GM06990 (cell line): ENCODE measurements at regions not wholly inside any gene's neighbourhood (a gene's known extent, or its start where the extent isn't known, plus 50 kb on each side); places are given as distances from the start of the nearest gene placed in this dataset.

Experiments used
- DNase-seq: peaks from one replicate; pipeline ENCODE4 v3.0.0-alpha.2; 2011; ENCODE audit not compliant: insufficient read length; ENCODE audit errors: extremely low read depth
- H3K27me3 ChIP-seq: replicated peaks from 2 replicates; pipeline ENCODE4 v1.6.0; 2011; ENCODE audit warnings: low read length; ENCODE audit not compliant: control insufficient read depth, insufficient read depth
- H3K36me3 ChIP-seq: 2 replicates; pipeline ENCODE4 v1.5.1; 2011; ENCODE audit warnings: low read length; ENCODE audit not compliant: control insufficient read depth, insufficient read depth
- H3K4me3 ChIP-seq: replicated peaks from 2 replicates; pipeline ENCODE4 v1.5.1; 2011; ENCODE audit warnings: low read depth, mild to moderate bottlenecking, control low read depth, low read length
- CTCF ChIP-seq: IDR thresholded peaks from 2 replicates; pipeline ENCODE4 v1.5.1; 2011; ENCODE audit warnings: low read length, control low read depth, mild to moderate bottlenecking, inconsistent platforms; ENCODE audit not compliant: insufficient read depth, poor library complexity, severe bottlenecking

- H3K36me3 ChIP-seq = no peaks in the 10 kb centered on the region
- TF ChIP-seq CTCF = no peak
- no peak overlapping the region for H3K4me3 ChIP-seq
- no peak for DNase-seq
- H3K27me3 ChIP-seq = no peaks in the 10 kb centered on the region
Observed at GRCh38 chr1:193358419-193358818, 172.0 kb upstream of the B3GALT2 start.

GRCh38 chr1:193356249-193356648 is 169.8 kb upstream of the B3GALT2 start:
- H3K36me3 ChIP-seq = no peaks in the 10 kb centered on the region
- no peak for TF ChIP-seq CTCF
- no peak overlapping the region for H3K4me3 ChIP-seq
- no peak for DNase-seq
- no peaks in the 10 kb centered on the region for H3K27me3 ChIP-seq

- TF ChIP-seq CTCF = no peak
- no peak overlapping the region for H3K4me3 ChIP-seq
- no peaks in the 10 kb centered on the region for H3K36me3 ChIP-seq
- H3K27me3 ChIP-seq = no peaks in the 10 kb centered on the region
- no peak for DNase-seq
Observed at GRCh38 chr1:193355626-193356025, 169.2 kb upstream of the B3GALT2 start.

- TF ChIP-seq CTCF = no peak
- H3K27me3 ChIP-seq = no peaks in the 10 kb centered on the region
- no peak for DNase-seq
Observed at GRCh38 chr1:193355178-193355577, 168.8 kb upstream of the B3GALT2 start.

GRCh38 chr1:193348769-193349535 is 162.5 kb upstream of the B3GALT2 start:
- H3K4me3 ChIP-seq = no peak overlapping the region
- no peak for DNase-seq
- no peak for TF ChIP-seq CTCF
- H3K36me3 ChIP-seq = no peaks in the 10 kb centered on the region
- no peaks in the 10 kb centered on the region for H3K27me3 ChIP-seq

More at GRCh38 chr1:193355178-193355577, 168.8 kb upstream of the B3GALT2 start:
- H3K36me3 ChIP-seq = no peaks in the 10 kb centered on the region
- no peak overlapping the region for H3K4me3 ChIP-seq
